ENCODE measurements at regions not wholly inside any gene's neighbourhood (a gene's known extent, or its start where the extent isn't known, plus 50 kb on each side); places are given as distances from the start of the nearest gene placed in this dataset.

DNA sequence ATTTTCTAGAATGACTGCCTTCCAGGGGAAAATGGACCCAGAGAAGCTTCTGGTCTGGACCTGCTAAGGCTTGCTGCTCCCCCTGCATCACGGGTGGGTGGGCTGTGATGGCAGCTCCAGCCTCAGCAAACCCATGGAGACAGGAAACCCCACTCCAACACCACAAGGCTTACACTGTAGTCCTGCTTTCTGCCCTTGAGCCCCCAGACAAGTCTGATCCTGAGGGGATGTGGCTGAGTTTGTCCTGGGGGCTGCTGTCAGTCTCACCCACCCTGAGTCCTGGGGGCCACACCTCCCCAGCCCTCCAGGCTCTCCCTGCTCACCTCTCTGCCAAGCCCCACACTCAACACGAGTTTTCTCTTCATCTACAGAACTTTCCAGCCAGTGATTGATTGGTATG, 279.4 kb downstream of the EIPR1 start:
- in situ Hi-C loops (cut with MboI; ENCODE audit: low sequenced_read_pairs in 4 of 4) = no loop called here
- no peak overlapping the region for H3K27ac ChIP-seq
- intact Hi-C loops (cut with DNase I; ENCODE audit: low total_unique reads) = no loop called here
- no peaks in the 10 kb centered on the region for H3K36me3 ChIP-seq
- H3K4me3 ChIP-seq = no peak overlapping the region
- no peak for TF ChIP-seq POLR2A (IDR thresholded peaks at IDR 0.05)
- TF ChIP-seq, protein P1, sequence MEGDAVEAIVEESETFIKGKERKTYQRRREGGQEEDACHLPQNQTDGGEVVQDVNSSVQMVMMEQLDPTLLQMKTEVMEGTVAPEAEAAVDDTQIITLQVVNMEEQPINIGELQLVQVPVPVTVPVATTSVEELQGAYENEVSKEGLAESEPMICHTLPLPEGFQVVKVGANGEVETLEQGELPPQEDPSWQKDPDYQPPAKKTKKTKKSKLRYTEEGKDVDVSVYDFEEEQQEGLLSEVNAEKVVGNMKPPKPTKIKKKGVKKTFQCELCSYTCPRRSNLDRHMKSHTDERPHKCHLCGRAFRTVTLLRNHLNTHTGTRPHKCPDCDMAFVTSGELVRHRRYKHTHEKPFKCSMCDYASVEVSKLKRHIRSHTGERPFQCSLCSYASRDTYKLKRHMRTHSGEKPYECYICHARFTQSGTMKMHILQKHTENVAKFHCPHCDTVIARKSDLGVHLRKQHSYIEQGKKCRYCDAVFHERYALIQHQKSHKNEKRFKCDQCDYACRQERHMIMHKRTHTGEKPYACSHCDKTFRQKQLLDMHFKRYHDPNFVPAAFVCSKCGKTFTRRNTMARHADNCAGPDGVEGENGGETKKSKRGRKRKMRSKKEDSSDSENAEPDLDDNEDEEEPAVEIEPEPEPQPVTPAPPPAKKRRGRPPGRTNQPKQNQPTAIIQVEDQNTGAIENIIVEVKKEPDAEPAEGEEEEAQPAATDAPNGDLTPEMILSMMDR (IDR thresholded peaks at IDR 0.05 in 4 of 5, conservative IDR thresholded peaks at IDR 0.05 in 1 of 5) = no peak
- no peaks in the 10 kb centered on the region for H3K9me3 ChIP-seq
- H3K4me1 ChIP-seq = no peaks in the 10 kb centered on the region
- DNase-seq (no peak), ATAC-seq (no peak)
- H3K27me3 ChIP-seq = no peaks in the 10 kb centered on the region

DNA sequence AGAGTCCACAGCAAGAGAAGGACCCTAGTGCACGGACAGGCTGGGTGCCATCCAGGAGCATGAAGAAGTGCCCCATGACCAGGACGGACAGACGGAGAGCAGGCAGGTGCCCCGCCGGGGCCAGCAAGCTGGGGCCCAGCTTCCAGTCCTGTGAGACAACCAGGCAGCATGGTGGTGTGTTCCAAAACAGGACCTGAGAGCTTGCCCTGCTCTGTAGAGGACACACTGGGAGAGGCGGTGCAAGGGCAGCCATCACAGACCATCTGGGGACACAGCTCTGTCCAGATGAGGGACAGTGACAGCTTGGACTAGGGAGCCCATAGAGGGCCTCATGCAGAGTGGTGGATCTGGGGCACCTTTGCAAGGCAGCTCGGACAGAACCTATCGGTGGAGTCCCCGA, 279.8 kb downstream of the EIPR1 start:
- ATAC-seq (no peak), DNase-seq (no peak)
- no peaks in the 10 kb centered on the region for H3K36me3 ChIP-seq
- no peaks in the 10 kb centered on the region for H3K4me1 ChIP-seq
- no peak overlapping the region for H3K27ac ChIP-seq
- TF ChIP-seq POLR2A (IDR thresholded peaks at IDR 0.05) = no peak
- TF ChIP-seq, protein P1 (IDR thresholded peaks at IDR 0.05 in 4 of 5, conservative IDR thresholded peaks at IDR 0.05 in 1 of 5) = no peak
- intact Hi-C loops (cut with DNase I; ENCODE audit: low total_unique reads) = no loop called here
- no peaks in the 10 kb centered on the region for H3K27me3 ChIP-seq
- in situ Hi-C loops (cut with MboI; ENCODE audit: low sequenced_read_pairs in 4 of 4) = no loop called here
- H3K4me3 ChIP-seq = no peak overlapping the region
- no peaks in the 10 kb centered on the region for H3K9me3 ChIP-seq

DNA sequence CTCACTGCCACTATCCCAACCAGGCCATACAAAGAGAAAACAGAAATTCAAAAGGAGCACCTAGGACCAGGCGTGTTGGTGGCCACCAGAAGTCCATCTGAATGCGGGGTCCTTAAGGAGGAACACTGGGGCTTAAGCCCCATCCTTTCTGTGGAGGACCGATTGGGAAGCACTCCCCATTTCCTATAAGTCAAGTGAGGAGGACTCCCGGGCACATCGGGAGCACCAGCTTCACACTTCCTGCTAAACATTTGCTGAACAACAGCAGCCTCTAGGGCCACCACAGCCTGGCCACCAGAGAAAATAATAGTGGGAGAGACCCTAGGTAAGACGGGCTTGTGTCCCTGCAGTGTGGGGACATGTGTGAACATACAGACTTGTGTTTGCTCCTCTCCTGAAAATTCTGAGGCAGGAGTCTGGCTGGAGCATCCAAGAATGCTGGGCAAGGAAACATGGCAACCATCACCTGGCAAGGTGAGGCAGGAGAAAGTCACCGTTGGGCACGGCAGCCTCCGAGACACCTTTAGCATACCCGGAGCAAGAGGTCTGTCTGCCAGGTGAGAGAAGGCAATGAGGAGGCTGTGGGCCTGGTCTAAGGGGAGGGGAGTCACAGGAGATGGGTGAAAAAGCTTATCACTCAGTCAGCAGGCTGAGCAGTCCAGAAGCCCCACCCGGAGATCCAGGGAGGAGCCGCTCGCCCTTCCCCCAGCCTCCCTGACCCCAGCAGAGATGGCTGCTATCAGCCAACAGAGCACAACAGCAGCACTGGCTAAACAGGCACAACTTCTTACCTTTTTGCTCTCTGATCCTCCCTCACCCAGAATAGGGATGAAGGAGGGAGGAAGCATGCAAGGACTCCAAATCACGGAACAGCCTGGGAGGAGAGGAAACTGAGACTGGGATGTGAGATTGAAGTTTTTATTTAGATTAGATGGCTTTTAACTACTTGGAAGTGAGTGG, 282.3 kb downstream of the EIPR1 start:
- no peak overlapping the region for H3K27ac ChIP-seq
- H3K27me3 ChIP-seq = no peaks in the 10 kb centered on the region
- no peaks in the 10 kb centered on the region for H3K9me3 ChIP-seq
- intact Hi-C loops (cut with DNase I; ENCODE audit: low total_unique reads) = no loop called here
- no peaks in the 10 kb centered on the region for H3K4me1 ChIP-seq
- no peak for TF ChIP-seq POLR2A (IDR thresholded peaks at IDR 0.05)
- TF ChIP-seq, protein P1 (IDR thresholded peaks at IDR 0.05 in 4 of 5, conservative IDR thresholded peaks at IDR 0.05 in 1 of 5) = no peak
- DNase-seq = no peak
- H3K4me3 ChIP-seq = no peak overlapping the region
- H3K36me3 ChIP-seq = no peaks in the 10 kb centered on the region
- no peak for ATAC-seq
- in situ Hi-C loops (cut with MboI; ENCODE audit: low sequenced_read_pairs in 4 of 4) = no loop called here

DNA sequence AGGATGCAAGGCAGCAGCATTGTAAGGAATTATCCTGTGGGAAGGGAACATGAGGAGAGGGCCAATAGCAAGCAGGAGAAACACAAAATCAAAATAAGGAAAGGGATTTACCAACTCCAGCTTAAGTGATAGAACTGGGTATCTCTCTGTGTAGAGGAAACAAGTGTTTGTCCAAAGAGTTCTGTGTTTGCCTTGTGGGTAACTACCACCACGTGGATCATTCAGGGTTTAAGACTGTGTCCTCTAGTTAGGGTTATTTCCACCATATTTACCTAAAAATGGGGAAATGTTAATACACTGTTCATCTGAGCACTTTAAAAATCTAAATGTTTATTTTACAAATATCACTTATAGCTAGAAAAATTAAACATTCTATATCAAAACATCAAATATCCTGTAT, 283.3 kb downstream of the EIPR1 start:
- in situ Hi-C loops (cut with MboI; ENCODE audit: low sequenced_read_pairs in 4 of 4) = no loop called here
- Histone ChIP-seq H3K4me3 (no peak overlapping the region), H3K4me1 (no peaks in the 10 kb centered on the region), H3K27ac (no peak overlapping the region), H3K36me3 (no peaks in the 10 kb centered on the region), H3K27me3 (no peaks in the 10 kb centered on the region), H3K9me3 (no peaks in the 10 kb centered on the region)
- intact Hi-C loops (cut with DNase I; ENCODE audit: low total_unique reads) = no loop called here
- no peak for ATAC-seq
- TF ChIP-seq, protein P1 (IDR thresholded peaks at IDR 0.05 in 4 of 5, conservative IDR thresholded peaks at IDR 0.05 in 1 of 5) = no peak
- no peak for TF ChIP-seq POLR2A (IDR thresholded peaks at IDR 0.05)
- DNase-seq = no peak

Data from gastrocnemius medialis (tissue), 4 donors.